Right lobe of liver (tissue), 6 donors: ENCODE measurements at regions not wholly inside any gene's neighbourhood (a gene's known extent, or its start where the extent isn't known, plus 50 kb on each side); places are given as distances from the start of the nearest gene placed in this dataset.

Experiments
- ATAC-seq, 4 donors: fragments of 200-7000 bp; cut with Tn5 transposase; one replicate each; pipeline ENCODE4 v1.9.1; 2020; ENCODE audit warnings: mild to moderate bottlenecking in 4 of 4, moderate library complexity in 4 of 4
- DNase-seq, 3 donors: peaks; one replicate each; pipeline ENCODE4 v3.0.0-alpha.2; 2020
- H3K27ac ChIP-seq, 3 donors: fragments of 200-600 bp; one replicate each; pipeline ENCODE4 v1.8.0; 2022
- H3K27me3 ChIP-seq, 2 donors: fragments of 200-600 bp; one replicate each; pipeline ENCODE4 v1.8.0; 2022
- H3K36me3 ChIP-seq, 4 donors: fragments of 200-600 bp; sonication (generic) in 1 of 4; one replicate each; pipeline versions ENCODE4 v1.5.1 to v1.8.0; 2017 to 2022; ENCODE audit warnings: control low read depth in 1 of 4
- H3K4me1 ChIP-seq, 4 donors: fragments of 200-600 bp; sonication (generic) in 1 of 4; one replicate each; pipeline versions ENCODE4 v1.5.1 to v1.8.0; 2017 to 2022; ENCODE audit warnings: control low read depth in 1 of 4
- H3K4me3 ChIP-seq, 3 donors: fragments of 200-600 bp; one replicate each; pipeline ENCODE4 v1.8.0; 2022
- H3K9me3 ChIP-seq, 4 donors: fragments of 200-600 bp; sonication (generic) in 1 of 4; one replicate each; pipeline versions ENCODE4 v1.5.1 to v1.8.0; 2017 to 2022; ENCODE audit warnings: control low read depth in 1 of 4
- POLR2A ChIP-seq: fragments of 450-650 bp; IDR thresholded peaks from one replicate; pipeline ENCODE4 v1.6.1; 2017; ENCODE audit warnings: antibody characterized with exemption, mild to moderate bottlenecking
- WGBS: methylation state at CpG from one replicate; pipeline ENCODE4 v1.1.6; 2018; ENCODE audit warnings: low coverage, low lambda C conversion rate; ENCODE audit not compliant: insufficient coverage; ENCODE audit errors: missing lambda C conversion rate; 5-methylcytosine and 5-hydroxymethylcytosine counted together
- intact Hi-C, 2 donors: fragments of 100-400 bp; cut with DNase I; formaldehyde crosslinking; loops; one replicate each; pipeline versions ENCODE4 v1.11.2 to v1.14.1; 2022
- TF ChIP-seq, protein P1 (sequence below), 4 donors: fragments of 200-600 bp in 3 of 4; fragments of 450-650 bp in 1 of 4; IDR thresholded peaks; one replicate each; pipeline versions ENCODE4 v1.5.1 to v1.8.0; 2016 to 2022; ENCODE audit warnings: antibody characterized with exemption in 4 of 4, mild to moderate bottlenecking in 2 of 4
- donor health status: DM: no; HTN: yes; CAD: no.
- donor health status: DM: no; HTN: no; CAD: no.
- donor health status: DM: no; HTN: no; CAD: no.
- donor health status: DM: no; HTN: yes; CAD: no.
- donor health status: DM: no; HTN: yes; CAD: no.

DNA sequence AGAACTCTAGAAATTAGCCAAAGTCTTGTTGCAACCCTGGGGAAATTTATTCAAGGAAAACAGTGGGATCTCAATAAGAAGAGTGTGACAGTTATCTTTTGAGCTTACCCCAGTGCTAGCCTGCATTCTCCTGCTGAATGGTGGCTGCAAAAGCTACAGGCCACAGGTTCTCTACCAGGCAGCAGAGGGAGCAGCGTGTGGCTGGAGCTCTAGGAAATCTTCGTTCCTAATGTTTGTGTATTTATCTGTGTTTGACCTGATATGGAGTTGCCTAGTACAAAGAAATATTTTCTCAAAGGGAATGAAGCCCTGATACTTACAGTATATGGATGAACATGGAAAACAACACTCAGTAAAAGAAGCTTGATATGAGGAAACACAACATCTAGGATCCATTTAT is 1100.6 kb downstream of the NLGN4Y start:
- TF ChIP-seq POLR2A = no peak
- TF ChIP-seq, protein P1, sequence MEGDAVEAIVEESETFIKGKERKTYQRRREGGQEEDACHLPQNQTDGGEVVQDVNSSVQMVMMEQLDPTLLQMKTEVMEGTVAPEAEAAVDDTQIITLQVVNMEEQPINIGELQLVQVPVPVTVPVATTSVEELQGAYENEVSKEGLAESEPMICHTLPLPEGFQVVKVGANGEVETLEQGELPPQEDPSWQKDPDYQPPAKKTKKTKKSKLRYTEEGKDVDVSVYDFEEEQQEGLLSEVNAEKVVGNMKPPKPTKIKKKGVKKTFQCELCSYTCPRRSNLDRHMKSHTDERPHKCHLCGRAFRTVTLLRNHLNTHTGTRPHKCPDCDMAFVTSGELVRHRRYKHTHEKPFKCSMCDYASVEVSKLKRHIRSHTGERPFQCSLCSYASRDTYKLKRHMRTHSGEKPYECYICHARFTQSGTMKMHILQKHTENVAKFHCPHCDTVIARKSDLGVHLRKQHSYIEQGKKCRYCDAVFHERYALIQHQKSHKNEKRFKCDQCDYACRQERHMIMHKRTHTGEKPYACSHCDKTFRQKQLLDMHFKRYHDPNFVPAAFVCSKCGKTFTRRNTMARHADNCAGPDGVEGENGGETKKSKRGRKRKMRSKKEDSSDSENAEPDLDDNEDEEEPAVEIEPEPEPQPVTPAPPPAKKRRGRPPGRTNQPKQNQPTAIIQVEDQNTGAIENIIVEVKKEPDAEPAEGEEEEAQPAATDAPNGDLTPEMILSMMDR (IDR thresholded peaks at IDR 0.05) = no peak
- Histone ChIP-seq H3K27me3 (no peaks in the 10 kb centered on the region), H3K36me3 (no peaks in the 10 kb centered on the region), H3K9me3 (no peaks in the 10 kb centered on the region), H3K4me1 (no peaks in the 10 kb centered on the region), H3K4me3 (no peak overlapping the region), H3K27ac (no peak overlapping the region)
- DNase-seq (no peak), ATAC-seq (no peak)
- WGBS = no CpG with 5 or more reads among the region's 2 CpGs
- intact Hi-C loops = no loop called here

DNA sequence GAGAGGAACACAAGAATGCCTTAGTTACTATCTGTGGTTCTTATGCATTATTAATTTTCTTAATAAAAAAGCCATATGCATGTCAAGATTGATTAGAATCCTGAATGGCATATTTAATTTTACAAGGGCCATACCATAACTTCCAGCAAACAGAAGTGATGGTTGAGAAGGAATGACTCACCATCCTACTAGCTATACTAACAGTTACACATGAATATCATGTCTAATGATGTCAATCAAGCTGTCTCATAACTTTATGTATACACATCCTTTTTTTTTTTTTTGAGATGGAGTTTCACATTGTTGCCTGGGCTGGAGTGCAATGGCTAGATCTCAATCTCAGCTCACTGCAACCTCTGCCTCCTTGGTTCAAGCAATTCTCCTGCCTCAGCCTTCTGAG is 1123.9 kb downstream of the NLGN4Y start:
- Histone ChIP-seq H3K27me3 (no peaks in the 10 kb centered on the region), H3K9me3 (no peaks in the 10 kb centered on the region), H3K36me3 (no peaks in the 10 kb centered on the region), H3K4me1 (no peaks in the 10 kb centered on the region), H3K27ac (no peak overlapping the region), H3K4me3 (no peak overlapping the region)
- TF ChIP-seq, protein P1 (IDR thresholded peaks at IDR 0.05) = no peak
- TF ChIP-seq POLR2A = no peak
- DNase-seq = no peak
- ATAC-seq = no peak
- intact Hi-C loops = no loop called here

DNA sequence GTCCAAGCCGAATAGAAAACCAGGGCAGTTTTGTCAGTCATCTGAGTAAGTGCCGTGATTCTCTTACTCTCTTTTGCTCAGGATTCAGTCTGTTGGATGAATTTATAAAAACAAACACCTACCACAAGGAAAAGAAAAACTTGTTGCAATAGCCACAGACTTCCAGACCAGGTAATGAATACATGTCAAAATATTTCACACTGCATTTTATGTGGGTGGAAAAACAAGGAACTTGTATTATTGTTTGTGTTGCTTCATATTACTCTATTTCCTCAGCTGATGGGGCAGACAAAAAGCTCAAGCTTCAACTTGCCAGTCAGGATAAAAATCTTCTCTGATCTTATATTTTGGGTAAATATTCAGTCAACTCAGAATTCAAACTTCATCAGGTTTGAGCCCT is 1125.7 kb downstream of the NLGN4Y start:
- WGBS = no CpG with 5 or more reads among the region's 2 CpGs
- DNase-seq (no peak), ATAC-seq (no peak)
- H3K27ac ChIP-seq = no peak overlapping the region
- no peaks in the 10 kb centered on the region for H3K4me1 ChIP-seq
- TF ChIP-seq, protein P1 (IDR thresholded peaks at IDR 0.05) = no peak
- no peak for TF ChIP-seq POLR2A
- no peaks in the 10 kb centered on the region for H3K36me3 ChIP-seq
- no peaks in the 10 kb centered on the region for H3K9me3 ChIP-seq
- intact Hi-C loops = no loop called here
- no peaks in the 10 kb centered on the region for H3K27me3 ChIP-seq
- no peak overlapping the region for H3K4me3 ChIP-seq

DNA sequence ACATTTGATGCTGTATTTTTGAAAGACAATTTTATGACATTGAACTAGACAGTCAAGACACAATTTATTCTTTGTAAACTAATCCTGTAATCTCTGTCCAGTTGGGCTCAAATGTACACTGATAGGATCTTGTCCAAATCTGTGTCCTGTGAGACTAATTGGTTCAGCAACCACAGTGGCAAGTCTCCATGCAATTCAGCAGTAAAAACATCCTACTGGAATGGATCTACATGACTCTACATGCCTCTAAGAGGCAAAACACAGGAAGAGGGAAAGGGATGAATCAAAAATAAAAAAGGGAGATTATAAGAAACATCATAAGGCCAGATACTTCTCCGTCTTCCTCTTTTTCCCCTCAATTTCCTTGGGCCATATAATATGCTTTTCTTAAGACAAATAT is 1164.2 kb downstream of the NLGN4Y start:
- Histone ChIP-seq H3K9me3 (no peaks in the 10 kb centered on the region), H3K4me3 (no peak overlapping the region), H3K4me1 (no peaks in the 10 kb centered on the region), H3K27me3 (no peaks in the 10 kb centered on the region), H3K27ac (no peak overlapping the region), H3K36me3 (no peaks in the 10 kb centered on the region)
- DNase-seq (no peak), ATAC-seq (no peak)
- intact Hi-C loops = no loop called here
- WGBS = no CpG with 5 or more reads among the region's 1 CpG
- TF ChIP-seq, protein P1 (IDR thresholded peaks at IDR 0.05) = no peak
- TF ChIP-seq POLR2A = no peak

DNA sequence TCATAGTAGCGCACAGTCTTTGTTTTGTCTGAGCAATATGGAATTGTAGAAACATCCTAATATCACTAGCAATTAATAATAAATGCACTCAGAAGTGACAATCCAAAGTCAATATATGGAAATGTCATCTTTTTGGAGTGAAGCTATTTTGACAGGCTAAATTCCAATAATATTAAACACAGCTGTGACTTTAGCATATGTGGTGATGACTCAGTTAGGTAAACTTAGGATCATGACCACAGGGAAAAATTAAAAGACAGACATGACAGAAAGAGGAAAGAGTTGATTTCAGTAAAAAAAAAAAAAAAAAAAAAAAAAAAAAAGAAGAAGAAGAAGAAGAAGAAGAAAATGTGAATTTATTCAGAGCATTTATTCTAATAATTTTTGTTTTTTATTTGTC is 1165.7 kb downstream of the NLGN4Y start:
- no peaks in the 10 kb centered on the region for H3K27me3 ChIP-seq
- no peak for DNase-seq
- no peaks in the 10 kb centered on the region for H3K9me3 ChIP-seq
- no CpG with 5 or more reads among the region's 1 CpG for WGBS
- H3K4me1 ChIP-seq = no peaks in the 10 kb centered on the region
- intact Hi-C loops = no loop called here
- no peak overlapping the region for H3K4me3 ChIP-seq
- ATAC-seq = no peak
- no peaks in the 10 kb centered on the region for H3K36me3 ChIP-seq
- no peak for TF ChIP-seq POLR2A
- TF ChIP-seq, protein P1 (IDR thresholded peaks at IDR 0.05) = no peak
- no peak overlapping the region for H3K27ac ChIP-seq
